ENCODE measurements at regions not wholly inside any gene's neighbourhood (a gene's known extent, or its start where the extent isn't known, plus 50 kb on each side); places are given as distances from the start of the nearest gene placed in this dataset.

DNA sequence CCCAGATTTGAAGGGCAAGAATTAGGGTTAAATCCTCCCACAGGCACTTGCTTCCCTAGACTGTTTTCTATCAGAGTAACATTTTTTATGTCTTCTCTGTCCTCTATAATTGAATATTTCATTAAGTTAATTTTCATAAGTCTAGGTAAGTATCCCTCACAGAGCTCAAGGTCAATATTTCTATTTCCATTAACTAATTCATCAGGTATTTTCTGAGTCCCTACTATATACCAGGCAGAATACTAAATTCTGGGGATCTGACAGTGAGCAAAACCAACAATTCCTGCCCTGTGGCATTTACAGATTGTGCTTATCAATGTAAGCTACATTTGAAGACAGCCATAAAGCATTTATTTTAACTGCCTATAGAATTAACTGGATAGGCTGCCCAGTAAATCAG is 86.4 kb upstream of the RBBP8 start:
- ATAC-seq (no peak), DNase-seq (no peak)
- Histone ChIP-seq H3K36me3 (no peaks in the 10 kb centered on the region), H3K4me1 (peaks cover 13% of the 10 kb centered on the region), H3K4me3 (no peak overlapping the region), H3K27ac (no peak overlapping the region), H3K9me3 (no peaks in the 10 kb centered on the region), H3K27me3 (ENCODE audit: low read depth) (no peaks in the 10 kb centered on the region)
- intact Hi-C loops (cut with DNase I) = no loop called here
- TF ChIP-seq, protein P1, sequence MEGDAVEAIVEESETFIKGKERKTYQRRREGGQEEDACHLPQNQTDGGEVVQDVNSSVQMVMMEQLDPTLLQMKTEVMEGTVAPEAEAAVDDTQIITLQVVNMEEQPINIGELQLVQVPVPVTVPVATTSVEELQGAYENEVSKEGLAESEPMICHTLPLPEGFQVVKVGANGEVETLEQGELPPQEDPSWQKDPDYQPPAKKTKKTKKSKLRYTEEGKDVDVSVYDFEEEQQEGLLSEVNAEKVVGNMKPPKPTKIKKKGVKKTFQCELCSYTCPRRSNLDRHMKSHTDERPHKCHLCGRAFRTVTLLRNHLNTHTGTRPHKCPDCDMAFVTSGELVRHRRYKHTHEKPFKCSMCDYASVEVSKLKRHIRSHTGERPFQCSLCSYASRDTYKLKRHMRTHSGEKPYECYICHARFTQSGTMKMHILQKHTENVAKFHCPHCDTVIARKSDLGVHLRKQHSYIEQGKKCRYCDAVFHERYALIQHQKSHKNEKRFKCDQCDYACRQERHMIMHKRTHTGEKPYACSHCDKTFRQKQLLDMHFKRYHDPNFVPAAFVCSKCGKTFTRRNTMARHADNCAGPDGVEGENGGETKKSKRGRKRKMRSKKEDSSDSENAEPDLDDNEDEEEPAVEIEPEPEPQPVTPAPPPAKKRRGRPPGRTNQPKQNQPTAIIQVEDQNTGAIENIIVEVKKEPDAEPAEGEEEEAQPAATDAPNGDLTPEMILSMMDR (IDR thresholded peaks at IDR 0.05) = no peak

- H3K9me3 ChIP-seq = no peaks in the 10 kb centered on the region
- peaks cover 13% of the 10 kb centered on the region for H3K4me1 ChIP-seq
- TF ChIP-seq, protein P1 (IDR thresholded peaks at IDR 0.05) = no peak
- H3K36me3 ChIP-seq = no peaks in the 10 kb centered on the region
- ATAC-seq = no peak
- no peak overlapping the region for H3K4me3 ChIP-seq
- peak overlapping the region; percentile 15 for H3K27ac ChIP-seq
- no peak for DNase-seq
- intact Hi-C loops (cut with DNase I) = no loop called here
- no peaks in the 10 kb centered on the region for H3K27me3 ChIP-seq (ENCODE audit: low read depth)
Observed at GRCh38 chr18:22847392-22847791, 85.7 kb upstream of the RBBP8 start.

GRCh38 chr18:22847867-22848451 is 85.2 kb upstream of the RBBP8 start:
- ATAC-seq = no peak
- DNase-seq = no peak
- Histone ChIP-seq H3K27ac (peak overlapping the region; percentile 15), H3K9me3 (no peaks in the 10 kb centered on the region), H3K36me3 (no peaks in the 10 kb centered on the region), H3K4me1 (peaks cover 13% of the 10 kb centered on the region), H3K27me3 (ENCODE audit: low read depth) (no peaks in the 10 kb centered on the region), H3K4me3 (no peak overlapping the region)
- intact Hi-C loops (cut with DNase I) = no loop called here
- TF ChIP-seq, protein P1 (IDR thresholded peaks at IDR 0.05) = no peak

- peaks cover 13% of the 10 kb centered on the region for H3K4me1 ChIP-seq
- TF ChIP-seq, protein P1 (IDR thresholded peaks at IDR 0.05) = no peak
- peak overlapping the region; percentile 1 for H3K27ac ChIP-seq
- DNase-seq (no peak), ATAC-seq (peak; percentile 82 to 90)
- intact Hi-C loops (cut with DNase I) = no loop called here
- no peaks in the 10 kb centered on the region for H3K27me3 ChIP-seq (ENCODE audit: low read depth)
- H3K9me3 ChIP-seq = no peaks in the 10 kb centered on the region
- no peaks in the 10 kb centered on the region for H3K36me3 ChIP-seq
- no peak overlapping the region for H3K4me3 ChIP-seq
Observed at GRCh38 chr18:22848615-22849014, 84.5 kb upstream of the RBBP8 start.

DNA sequence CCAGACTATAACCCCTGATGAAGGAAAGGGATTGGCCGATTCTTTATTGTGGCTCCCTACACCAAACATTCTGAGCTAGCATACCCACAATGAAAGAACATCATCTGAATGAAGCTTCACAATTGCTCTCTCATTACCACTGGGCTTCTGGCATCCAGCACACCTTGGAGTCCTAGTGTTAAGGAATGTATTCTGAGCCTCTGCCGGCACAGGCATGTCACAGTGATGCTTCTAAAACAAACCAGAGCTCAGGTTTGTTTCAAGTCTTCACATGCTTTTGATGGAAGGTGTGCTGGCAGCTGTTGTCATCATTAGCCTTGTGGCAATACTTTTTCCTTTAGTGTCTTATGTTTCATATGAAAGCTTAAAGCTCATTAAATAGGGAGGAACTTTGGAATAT is 76.3 kb upstream of the RBBP8 start:
- TF ChIP-seq, protein P1 (IDR thresholded peaks at IDR 0.05) = no peak
- intact Hi-C loops (cut with DNase I) = no loop called here
- DNase-seq (no peak), ATAC-seq (no peak)
- Histone ChIP-seq H3K27me3 (ENCODE audit: low read depth) (no peaks in the 10 kb centered on the region), H3K27ac (no peak overlapping the region), H3K36me3 (no peaks in the 10 kb centered on the region), H3K4me3 (no peak overlapping the region), H3K4me1 (no peaks in the 10 kb centered on the region), H3K9me3 (no peaks in the 10 kb centered on the region)
